IPS DF 4.7 (cell line): ENCODE measurements at regions not wholly inside any gene's neighbourhood (a gene's known extent, or its start where the extent isn't known, plus 50 kb on each side); places are given as distances from the start of the nearest gene placed in this dataset.

Experiments
- DNase-seq: peaks from one replicate; pipeline ENCODE4 v3.0.0-alpha.2; 2013; ENCODE audit warnings: low spot score; ENCODE audit errors: extremely low read depth

DNA sequence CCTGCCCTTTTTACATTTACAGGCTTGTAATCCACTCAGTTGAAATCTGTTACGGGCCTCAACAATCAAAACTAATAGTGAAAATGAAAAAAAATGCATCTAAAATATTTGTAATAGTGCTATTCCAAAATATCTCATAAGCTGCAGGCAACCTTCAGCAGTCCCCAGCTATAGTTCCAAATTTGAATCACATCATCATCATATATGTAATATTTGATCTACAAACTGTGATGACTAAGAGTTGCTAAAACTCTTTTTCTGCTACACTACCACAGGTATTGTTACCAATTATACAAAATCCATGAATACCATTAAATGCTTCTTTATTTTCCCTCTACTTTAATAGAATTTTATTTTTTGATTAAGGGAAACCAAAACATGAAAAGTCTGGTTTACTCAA lies 121.4 kb upstream of the RFC3 start:
- DNase-seq = no peak

DNA sequence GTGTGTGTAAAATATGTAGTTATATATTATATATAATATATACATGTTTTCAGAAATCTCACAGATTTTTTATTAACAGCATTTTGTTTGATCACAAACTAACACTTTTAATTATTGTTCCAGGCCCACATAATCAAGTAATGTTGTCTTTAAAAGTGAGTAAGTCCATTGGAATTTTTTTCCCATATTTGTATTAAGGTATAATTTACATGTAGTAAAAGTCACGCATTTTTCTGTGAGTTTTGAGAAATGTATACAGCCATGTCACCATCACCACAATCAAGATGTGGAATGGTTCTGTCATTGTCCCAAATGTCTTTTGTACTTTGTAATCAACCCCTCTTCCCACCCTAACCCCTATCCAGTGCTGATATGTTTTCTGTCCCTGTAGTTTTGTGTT lies 120.0 kb upstream of the RFC3 start:
- no peak for DNase-seq

DNA sequence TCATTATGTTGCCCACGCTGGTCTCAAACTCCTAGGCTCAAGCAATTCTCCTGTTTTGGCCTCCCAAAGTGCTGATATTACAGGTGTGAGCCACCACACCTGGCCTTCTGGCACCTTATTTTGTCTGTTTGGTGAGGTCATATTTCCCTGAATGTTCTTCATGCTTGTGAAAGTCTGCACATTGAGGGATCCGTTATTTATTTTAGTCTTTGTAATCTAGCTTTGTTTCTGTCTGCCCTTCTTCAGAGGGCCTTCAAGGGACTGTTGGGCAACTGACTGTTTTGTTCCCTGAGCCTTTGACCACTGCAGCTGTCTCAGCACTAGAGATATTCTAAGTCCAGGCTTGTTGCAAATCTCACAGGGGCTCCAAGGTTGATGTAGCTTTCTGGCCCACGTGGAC lies 110.5 kb upstream of the RFC3 start:
- no peak for DNase-seq

DNA sequence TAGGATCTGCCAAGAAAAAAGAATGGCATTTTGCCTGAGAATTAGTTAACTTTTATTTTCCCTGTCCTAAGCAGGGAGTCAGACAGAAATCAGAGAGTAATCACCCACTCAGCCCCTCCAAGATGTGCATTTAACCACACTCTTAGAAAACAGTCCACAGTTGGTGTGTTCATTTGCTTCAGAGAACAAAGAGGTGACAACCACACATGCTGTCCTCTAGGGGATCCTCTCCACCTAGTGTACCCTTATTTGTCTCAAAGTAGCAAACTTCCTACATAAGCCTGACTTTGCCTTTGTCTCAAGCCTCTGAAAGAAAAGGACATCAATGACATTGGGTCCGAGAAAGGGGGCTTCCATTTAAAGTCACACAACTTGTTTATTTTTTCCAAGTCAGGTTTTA lies 107.0 kb upstream of the RFC3 start:
- no peak for DNase-seq

DNA sequence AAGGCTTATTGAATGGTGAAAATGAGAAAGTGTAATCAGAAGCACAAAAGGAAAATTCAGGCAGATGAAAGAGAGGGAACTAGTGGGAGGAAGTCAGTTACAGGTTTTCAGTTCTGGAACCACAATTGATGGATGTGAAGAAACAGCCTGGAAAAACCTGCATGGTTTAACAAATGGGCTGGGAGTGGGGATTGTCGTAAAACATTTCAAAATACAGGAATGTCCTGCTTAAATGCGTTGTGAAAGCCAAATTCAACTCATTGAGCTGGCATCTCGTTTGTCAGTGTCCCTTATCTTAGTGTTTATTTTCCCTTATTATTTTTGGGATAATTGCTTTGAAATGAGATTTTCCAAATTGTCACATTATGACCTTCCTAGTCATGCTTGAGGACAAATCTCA lies 106.5 kb upstream of the RFC3 start:
- no peak for DNase-seq

DNA sequence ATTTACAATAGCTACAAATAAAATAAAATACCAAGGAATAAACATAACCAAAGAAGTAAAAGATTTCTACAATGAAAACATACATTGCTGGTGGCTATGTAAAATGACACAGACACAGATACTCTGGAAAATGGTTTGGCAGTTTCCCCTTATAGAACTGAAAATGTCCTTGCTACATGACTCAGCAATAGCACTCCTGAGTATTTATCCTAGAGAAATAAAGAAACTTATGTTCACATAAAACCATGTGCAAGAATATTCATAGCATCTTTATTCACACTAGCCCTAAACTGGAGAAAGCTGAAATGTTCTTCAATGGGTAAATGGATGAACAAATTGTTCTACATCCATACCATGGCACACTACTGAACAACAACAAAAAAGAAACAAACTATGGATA lies 100.2 kb upstream of the RFC3 start:
- no peak for DNase-seq

DNA sequence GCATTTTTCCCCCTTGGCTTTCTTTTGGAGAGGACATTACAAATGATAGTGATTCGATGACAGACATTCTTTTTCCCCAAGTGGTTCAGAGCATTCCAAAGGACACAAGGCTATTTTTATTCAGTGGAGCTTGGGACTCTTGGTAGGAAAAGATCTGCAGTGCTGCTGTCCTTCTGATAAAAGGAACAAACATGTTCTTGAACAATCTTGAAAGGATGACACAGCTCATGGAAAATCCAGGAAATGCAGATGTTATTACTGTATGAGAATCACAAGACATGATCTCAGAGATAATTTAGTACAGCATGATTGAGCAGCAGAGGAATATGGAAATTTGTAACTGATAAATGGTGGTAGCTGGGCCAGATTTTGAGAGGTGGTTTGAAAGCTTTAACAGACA lies 96.2 kb upstream of the RFC3 start:
- no peak for DNase-seq

DNA sequence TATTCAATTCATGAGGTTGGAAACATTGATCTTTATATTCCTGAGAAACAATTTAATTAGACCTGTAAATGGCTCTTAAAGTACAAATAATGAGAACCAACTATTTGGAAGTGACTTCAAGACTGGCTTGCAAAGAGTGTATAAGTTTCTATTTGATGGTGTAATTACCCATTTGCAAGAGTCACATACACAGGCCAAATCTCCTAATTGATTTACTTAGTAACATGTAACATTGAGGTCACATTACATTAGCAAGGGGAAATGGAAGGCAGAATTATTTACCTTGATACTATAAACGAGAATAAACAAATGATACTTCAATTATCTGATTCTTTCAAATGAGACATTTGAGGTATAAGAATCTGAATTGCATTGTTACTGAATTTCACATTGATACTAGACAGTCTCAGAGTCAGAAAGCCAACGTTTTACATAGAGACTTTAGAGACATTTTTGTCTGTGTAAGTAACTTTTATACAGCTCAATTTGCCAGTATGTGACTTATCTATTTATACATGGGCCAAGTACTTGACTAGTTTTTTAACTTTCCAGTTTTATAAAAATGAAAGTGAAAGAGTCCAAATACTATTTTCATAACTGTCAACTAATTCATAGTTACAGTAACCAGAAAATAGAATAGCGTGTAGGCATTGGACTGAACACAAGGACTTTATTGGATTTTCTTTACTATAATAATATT lies 95.6 kb upstream of the RFC3 start:
- no peak for DNase-seq

DNA sequence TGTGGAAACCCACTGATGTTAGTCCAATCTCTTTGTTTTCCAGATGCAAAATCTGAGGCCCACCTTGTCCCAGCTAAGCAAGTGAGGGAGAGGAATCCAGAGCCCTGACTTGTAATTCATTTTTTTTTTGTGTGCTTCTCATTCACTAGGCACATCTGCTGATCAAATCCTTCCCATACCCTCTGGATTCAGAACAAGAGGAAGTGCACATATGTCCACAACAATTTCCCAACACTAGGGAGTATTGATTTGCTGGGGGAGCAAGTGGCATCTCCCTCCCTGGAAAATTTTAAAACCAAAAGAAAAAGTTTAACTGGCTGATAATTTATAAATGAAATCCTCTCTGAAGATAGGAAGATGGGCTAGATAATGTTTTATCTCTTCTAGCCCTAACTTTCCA lies 94.6 kb upstream of the RFC3 start:
- no peak for DNase-seq

DNA sequence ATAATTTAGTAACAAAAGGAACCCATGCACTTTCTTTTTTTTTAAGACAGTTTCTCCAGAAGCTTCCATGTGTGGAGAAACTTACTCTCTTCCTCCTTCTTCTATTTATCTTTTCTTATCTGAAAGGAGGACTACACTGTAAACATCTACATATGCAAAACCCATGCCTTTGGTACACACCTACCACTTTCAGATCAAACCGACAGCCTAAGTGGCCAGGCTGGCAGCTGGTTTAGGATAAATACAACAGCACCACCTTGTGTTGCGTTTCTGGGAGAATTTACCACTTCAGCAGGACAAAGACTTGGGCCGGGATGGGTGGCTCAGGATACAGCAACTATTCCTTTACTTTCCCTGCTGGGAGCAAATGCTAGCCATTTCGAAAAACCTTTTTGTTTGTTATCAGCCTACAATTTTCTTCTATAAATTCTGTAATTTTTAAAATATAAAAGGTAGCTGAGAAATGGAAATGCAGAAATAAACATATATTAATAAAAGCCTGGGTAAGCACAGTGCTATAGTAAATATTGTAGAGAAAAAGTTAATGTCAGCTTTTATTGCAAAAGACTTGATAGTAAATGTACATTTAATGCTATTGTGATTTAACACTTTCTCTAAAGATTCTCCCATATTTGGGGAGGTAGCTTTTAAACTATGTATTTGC lies 94.0 kb upstream of the RFC3 start:
- peak; percentile 90 for DNase-seq

DNA sequence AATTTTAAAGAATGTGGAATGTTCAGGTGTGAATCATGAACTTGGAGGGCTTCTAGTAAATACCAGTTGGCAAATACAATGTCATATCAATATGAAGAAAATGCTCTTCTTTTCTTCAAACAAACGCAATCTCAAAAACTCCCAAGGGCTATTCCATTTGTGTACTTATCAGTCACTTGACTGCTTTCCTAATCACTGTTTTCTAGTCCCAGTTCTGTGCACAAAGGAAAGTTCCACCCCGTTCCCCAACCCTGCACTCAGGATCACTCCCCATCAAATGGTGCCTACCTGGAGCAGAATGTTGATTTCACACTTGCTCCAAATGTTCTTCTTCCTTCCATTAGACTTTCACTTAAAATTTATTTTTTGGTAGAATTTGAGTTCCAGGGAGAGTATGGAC lies 92.6 kb upstream of the RFC3 start:
- DNase-seq = no peak

DNA sequence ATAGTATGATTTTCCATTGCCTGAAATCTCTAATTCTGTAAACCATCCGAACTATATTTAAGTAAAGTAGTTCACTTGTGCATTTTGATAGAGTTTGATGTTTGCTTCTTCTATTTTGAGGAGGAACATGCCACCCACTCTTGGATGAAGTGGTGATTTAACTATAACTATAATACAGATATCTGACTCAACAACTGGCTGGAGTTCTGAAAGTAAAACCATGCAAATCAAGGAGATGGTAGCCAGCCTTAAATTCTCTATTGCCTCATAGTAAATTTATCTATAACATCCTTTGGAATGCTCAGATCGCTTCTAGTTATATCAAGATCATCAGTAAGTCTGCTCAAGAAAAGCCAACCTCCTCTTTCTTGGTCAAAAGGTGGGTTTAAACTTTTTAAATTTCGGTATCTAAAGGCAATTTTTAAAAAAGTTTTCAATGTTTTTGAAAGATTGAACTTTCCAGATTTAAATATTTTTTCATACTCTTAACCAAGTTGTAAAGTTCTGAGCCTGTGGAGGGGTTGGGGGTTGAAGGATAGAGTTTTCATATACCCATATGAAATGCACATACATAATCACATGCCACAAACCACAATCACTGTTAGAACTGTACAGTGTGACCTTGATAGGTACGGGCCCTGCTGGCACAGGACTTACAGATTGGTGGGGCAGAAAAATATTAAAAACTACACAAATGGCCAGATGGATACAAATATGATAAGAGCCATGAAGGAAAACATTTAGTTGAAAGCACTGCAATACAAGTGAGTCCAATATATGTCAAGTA lies 90.5 kb upstream of the RFC3 start:
- DNase-seq = no peak

DNA sequence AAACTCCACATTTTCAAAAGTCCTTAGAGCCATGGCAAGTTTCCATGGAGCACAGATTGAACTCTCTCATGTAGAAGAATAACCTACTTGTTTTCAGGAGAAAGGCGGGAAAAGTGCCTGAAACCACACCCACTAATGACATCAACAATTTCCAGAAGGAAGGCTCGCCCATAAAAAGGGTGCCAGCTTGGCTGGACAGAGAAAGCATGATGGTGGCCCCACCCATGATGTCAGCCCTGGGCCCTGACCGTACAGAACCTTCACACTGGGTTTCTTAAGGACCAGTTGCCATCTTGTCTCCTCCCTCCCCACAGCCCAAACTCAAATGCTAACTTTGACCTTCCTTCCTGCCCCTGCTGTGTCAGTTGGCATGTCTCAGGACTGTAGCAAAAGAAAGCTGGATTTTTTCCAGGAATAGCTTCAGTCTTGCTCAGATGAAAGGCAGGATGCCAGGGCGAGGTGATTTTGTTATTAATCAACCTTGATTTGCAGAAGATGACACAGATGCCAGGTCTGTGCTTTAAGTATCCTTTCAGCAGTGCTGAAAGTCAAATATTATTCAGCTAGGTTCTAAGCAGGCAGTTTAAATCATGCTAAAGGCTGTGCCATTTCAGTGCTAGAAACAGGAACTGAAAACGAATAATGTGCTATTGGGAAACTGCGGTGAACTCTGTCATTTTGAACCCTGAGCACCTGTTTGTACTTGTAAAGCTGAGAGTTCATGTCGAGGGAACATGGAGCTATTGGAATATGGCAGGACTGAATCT lies 89.5 kb upstream of the RFC3 start:
- no peak for DNase-seq

DNA sequence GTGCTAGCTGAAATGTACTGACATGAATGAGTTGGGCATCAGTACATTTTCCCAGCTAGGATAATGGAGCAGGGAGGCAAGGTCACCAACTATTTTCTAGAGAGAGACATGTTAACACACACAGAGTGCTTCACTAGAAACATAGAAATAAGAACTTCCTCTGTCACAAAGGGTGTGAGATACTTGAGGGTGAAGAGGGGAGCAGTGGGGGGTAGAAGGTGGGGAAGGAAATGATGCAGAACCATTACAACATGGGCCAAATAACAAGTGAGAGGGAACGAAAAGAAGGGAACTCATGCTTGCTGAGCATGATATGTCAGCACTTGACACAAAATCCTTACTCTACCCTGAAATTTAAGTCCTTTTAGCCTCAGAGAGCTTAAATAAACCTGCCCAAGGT lies 87.8 kb upstream of the RFC3 start:
- no peak for DNase-seq

DNA sequence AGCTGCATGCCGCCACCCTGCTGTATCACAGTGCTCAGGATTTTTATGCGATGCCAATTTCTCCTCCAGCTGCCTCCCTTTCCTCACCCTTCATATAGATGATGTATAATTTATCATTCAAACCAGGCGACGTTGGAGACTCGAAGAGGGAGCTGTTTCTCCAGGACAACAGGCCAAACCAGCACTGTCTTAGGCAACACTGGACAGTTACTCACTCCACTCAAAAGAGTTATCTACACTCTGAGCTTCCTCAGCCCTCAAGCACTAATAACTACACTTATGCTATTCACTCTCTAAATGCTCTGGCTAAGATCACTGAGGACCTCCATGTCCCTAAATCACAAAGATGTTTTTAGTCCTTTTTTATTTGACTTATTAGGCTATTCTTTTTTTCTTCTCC lies 87.3 kb upstream of the RFC3 start:
- no peak for DNase-seq

DNA sequence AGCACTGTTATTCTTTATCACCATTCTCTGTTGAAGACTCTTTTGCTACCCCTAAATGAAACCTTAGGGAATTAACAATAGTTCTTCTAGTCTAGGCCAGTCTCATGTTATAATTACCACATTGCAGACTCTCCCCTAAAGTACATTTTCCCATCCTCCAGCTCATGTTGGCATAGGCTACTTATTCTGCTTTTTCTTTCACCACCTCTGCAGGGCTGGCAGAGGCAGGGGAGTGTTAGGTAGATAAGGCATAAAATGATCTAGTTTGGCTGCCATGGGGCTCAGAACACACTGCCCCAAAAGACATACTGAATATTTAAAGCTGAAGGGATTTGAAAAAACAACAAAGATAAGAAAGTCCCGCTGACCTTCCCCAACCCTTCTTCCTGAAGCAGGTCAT lies 82.7 kb upstream of the RFC3 start:
- no peak for DNase-seq

DNA sequence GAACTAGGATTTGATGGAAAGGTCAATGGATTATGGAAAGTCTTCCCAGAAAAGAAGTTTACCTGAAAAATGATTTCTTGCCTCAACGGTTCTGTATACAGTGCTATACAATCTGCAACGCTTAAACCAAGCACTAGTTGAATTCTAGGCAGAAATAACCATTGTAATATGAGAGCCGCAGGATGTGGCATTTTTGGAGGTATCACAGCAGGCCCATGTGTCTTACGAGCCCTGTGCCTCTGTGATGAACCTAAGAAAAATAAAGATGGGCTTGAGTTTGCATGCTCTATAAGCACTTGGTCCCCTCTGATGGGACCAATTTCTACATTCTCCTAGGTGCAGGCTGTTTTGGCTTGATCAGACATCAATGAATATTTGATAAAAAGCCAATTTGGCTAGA lies 78.7 kb upstream of the RFC3 start:
- no peak for DNase-seq

DNA sequence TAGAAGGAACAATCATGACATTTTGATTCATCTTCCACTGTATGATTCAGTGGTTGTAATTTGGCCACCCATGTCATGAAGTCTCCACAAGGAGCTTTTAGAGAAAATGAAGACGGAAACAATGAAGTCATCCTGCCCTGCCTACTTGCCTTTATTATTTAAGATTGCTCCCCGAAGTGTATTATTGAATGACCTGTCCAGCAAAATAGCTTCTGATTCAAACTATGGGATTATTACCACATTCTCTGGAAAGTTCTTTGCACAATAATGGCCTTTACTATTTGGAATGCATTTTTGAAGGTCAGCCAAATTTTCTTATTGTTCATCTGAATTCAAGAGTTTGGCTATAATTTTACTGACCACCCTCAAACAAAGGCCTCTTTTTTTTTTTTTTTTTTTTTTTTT lies 77.8 kb upstream of the RFC3 start:
- DNase-seq = no peak

DNA sequence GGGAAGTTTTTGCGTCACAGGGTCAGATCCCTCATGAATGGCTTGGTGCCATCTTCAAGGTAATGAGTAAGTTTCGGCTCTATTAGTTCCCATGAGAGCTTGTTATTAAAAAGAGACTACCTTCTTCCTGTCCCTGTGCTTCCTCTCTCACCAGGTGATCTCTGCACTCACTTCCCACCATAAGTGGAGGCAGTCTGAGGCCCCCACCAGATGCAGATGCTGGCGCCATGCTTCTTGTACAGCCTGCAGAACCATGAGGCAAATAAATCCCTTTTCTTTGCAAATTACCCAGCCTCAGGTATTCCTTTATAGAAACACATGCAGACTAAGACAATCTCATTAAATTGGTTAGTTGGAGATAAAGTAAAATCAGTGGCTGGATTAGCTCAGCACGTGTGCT lies 75.6 kb upstream of the RFC3 start:
- no peak for DNase-seq

DNA sequence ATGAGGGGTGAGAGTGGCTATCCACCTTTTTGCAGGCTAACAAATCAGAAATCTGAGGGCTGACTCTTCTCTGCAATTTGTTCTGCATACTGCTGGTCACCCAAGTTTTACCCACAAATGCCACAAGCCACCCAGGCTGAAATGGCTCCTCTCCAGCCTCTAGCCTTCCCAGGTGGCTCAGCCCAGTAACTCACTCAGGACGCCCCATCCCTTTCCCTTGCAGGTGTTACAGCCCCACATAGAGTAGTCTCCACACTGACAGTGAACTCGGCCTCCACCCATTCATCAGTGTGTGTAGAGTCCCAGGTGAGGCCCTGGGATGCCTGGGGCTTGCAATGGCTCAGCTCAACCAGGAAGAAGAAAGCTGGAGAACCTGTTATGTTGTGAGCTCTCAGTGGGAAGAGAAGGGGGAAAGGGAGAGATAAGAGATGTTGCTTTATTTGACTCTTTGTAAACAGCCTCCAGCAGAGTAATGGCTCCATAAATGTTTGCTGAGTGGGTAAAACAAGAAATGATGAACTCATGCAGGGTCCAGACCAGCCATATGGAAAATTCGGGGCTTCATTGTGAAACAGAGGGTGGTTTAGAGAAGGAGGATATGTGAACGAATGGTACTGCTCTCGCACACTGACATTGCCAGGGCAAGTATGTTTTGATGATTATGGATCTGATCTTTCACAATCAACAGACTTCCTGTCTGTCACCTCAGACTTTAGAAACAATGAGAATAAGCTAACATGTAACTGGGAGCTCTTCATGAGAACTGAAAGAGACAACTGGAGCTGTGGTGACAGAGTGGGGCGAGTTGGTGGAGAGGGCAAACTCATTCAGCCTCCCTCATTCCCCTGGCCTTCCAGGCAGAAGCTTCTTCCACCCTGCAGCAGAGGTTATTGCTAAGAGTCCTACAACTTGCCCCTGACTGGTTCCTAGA lies 74.2 kb upstream of the RFC3 start:
- no peak for DNase-seq
